SK-N-SH (cell line): ENCODE measurements at regions not wholly inside any gene's neighbourhood (a gene's known extent, or its start where the extent isn't known, plus 50 kb on each side); places are given as distances from the start of the nearest gene placed in this dataset.

ENCODE experiments used
- ELF1 ChIP-seq: IDR thresholded peaks from 2 replicates; pipeline ENCODE4 v1.4.0; 2012
- FOXM1 ChIP-seq: IDR thresholded peaks from 2 replicates; pipeline ENCODE4 v1.4.0; 2012; ENCODE audit warnings: low read depth, mild to moderate bottlenecking
- GABPA ChIP-seq: IDR thresholded peaks from 2 replicates; pipeline ENCODE4 v1.4.0; 2012; ENCODE audit warnings: low read depth, mild to moderate bottlenecking
- GATA2 ChIP-seq: sonication (generic); formaldehyde crosslinking; IDR thresholded peaks from 2 replicates; pipeline ENCODE4 v1.5.0; 2020; ENCODE audit warnings: mild to moderate bottlenecking, missing genetic modification reagents
- POLR2AphosphoS5 ChIP-seq: IDR thresholded peaks from 2 replicates; pipeline ENCODE4 v1.6.1; 2012; ENCODE audit warnings: low read depth, low read length
- RFX5 ChIP-seq: IDR thresholded peaks from 2 replicates; pipeline ENCODE4 v1.6.1; 2012; ENCODE audit warnings: mild to moderate bottlenecking, improper control_type of control experiment, low read length
- RXRA ChIP-seq: IDR thresholded peaks from 2 replicates; pipeline ENCODE4 v1.4.0; 2012; ENCODE audit warnings: low read depth, mild to moderate bottlenecking, borderline replicate concordance
- YY1 ChIP-seq: IDR thresholded peaks from 2 replicates; pipeline ENCODE4 v1.4.0; 2012; ENCODE audit warnings: low read depth, mild to moderate bottlenecking
- TF ChIP-seq, protein P1 (sequence below): IDR thresholded peaks from 2 replicates; pipeline ENCODE4 v1.6.1; 2012; ENCODE audit warnings: mild to moderate bottlenecking, low read depth, low read length, moderate library complexity
- TF ChIP-seq, protein P2 (sequence below): fragments of 200-600 bp; sonication (generic); IDR thresholded peaks from 2 replicates; pipeline ENCODE4 v1.6.1; 2017; ENCODE audit warnings: antibody characterized with exemption, mild to moderate bottlenecking, moderate library complexity
- TF ChIP-seq, protein P3 (sequence below): IDR thresholded peaks from 2 replicates; pipeline ENCODE4 v1.4.0; 2012; ENCODE audit warnings: low read depth, borderline replicate concordance

DNA sequence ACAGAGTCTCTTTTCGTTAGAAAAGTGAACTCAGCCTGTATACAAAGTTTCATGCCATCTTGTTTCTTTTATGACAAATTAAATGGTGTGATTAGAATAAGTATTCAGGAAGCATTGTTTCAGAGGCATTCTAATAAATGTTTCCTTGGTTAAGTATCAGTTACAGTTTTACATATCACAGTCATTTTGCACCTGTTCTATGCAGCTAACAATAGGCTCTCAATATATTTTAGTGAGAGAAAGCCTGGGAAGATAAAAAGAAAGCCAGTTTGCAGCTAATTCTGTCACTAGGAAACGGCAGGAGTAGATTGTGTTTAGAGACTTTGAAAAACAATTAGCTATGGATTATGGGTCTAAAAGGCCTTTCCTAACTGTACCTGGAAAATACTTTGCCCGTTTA is 252.8 kb downstream of the ZIC1 start:
- TF ChIP-seq, protein P1, sequence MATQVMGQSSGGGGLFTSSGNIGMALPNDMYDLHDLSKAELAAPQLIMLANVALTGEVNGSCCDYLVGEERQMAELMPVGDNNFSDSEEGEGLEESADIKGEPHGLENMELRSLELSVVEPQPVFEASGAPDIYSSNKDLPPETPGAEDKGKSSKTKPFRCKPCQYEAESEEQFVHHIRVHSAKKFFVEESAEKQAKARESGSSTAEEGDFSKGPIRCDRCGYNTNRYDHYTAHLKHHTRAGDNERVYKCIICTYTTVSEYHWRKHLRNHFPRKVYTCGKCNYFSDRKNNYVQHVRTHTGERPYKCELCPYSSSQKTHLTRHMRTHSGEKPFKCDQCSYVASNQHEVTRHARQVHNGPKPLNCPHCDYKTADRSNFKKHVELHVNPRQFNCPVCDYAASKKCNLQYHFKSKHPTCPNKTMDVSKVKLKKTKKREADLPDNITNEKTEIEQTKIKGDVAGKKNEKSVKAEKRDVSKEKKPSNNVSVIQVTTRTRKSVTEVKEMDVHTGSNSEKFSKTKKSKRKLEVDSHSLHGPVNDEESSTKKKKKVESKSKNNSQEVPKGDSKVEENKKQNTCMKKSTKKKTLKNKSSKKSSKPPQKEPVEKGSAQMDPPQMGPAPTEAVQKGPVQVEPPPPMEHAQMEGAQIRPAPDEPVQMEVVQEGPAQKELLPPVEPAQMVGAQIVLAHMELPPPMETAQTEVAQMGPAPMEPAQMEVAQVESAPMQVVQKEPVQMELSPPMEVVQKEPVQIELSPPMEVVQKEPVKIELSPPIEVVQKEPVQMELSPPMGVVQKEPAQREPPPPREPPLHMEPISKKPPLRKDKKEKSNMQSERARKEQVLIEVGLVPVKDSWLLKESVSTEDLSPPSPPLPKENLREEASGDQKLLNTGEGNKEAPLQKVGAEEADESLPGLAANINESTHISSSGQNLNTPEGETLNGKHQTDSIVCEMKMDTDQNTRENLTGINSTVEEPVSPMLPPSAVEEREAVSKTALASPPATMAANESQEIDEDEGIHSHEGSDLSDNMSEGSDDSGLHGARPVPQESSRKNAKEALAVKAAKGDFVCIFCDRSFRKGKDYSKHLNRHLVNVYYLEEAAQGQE: no peak
- TF ChIP-seq, protein P2, sequence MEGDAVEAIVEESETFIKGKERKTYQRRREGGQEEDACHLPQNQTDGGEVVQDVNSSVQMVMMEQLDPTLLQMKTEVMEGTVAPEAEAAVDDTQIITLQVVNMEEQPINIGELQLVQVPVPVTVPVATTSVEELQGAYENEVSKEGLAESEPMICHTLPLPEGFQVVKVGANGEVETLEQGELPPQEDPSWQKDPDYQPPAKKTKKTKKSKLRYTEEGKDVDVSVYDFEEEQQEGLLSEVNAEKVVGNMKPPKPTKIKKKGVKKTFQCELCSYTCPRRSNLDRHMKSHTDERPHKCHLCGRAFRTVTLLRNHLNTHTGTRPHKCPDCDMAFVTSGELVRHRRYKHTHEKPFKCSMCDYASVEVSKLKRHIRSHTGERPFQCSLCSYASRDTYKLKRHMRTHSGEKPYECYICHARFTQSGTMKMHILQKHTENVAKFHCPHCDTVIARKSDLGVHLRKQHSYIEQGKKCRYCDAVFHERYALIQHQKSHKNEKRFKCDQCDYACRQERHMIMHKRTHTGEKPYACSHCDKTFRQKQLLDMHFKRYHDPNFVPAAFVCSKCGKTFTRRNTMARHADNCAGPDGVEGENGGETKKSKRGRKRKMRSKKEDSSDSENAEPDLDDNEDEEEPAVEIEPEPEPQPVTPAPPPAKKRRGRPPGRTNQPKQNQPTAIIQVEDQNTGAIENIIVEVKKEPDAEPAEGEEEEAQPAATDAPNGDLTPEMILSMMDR: no peak
- TF ChIP-seq RFX5: no peak
- no peak for TF ChIP-seq ELF1
- no peak for TF ChIP-seq POLR2AphosphoS5
- no peak for TF ChIP-seq FOXM1
- no peak for TF ChIP-seq YY1
- no peak for TF ChIP-seq GABPA
- TF ChIP-seq, protein P3, sequence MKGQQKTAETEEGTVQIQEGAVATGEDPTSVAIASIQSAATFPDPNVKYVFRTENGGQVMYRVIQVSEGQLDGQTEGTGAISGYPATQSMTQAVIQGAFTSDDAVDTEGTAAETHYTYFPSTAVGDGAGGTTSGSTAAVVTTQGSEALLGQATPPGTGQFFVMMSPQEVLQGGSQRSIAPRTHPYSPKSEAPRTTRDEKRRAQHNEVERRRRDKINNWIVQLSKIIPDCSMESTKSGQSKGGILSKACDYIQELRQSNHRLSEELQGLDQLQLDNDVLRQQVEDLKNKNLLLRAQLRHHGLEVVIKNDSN: no peak
- TF ChIP-seq GATA2 (CRISPR knock-in tag): no peak
- no peak for TF ChIP-seq RXRA
